ENCODE measurements at regions not wholly inside any gene's neighbourhood (a gene's known extent, or its start where the extent isn't known, plus 50 kb on each side); places are given as distances from the start of the nearest gene placed in this dataset.

DNA sequence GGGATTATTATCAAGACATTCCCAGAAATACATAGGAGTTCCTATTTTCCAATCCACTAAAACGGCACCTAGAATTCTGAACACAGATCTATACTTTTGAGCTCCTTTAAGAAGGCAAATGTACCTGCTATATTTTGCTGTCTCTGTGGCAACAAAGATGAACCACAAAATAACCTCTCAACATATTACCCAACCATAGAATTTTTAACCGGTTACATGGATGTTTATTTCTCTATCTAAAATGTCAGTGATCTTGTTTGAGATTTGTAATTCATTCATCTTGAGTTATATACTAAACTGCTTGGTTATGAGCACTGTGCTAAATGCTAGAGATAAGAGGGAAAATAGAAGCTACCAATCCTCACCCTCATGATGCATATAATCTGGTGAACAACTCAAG, 117.5 kb upstream of the HMGCLL1 start:
- no peak for DNase-seq (ENCODE audit: low spot score)

DNA sequence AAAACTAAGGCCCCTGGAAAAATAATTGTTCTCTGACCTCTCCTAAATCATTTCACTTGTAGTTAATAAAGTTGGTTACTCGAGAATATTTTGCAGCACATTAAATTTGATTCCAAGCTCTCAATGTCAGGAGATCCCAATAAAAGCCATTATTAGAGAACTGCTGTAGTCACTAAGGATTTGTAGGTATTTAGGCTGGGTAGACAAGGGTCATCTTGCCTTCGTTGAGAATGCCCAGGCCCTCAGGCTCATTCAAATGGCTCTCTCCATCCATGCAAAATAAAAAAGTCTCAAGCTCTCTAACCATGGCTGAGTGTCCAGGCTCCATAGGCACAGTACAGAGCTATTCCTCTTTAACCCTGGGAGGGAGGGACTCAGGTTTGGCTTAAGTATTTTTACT, 117.0 kb upstream of the HMGCLL1 start:
- DNase-seq (ENCODE audit: low spot score): no peak

DNA sequence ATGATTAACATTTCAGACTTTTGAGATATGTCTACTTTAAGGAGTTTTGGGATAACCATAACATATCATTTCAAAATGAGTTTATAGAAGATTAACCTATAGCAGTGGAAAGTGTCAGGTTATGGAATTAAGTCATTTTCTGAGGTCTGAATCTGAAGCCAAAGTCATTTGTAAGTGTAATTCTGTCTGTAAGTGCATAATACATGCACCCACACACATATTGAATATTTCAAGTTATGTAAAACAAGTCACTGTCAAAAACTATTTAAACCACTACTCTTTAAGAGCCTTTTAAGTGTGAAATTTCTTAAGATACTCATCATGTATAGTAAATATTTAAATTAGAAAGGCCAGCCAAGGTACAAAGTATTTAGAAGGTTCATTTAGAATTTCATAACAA, 115.8 kb upstream of the HMGCLL1 start:
- no peak for DNase-seq (ENCODE audit: low spot score)

DNA sequence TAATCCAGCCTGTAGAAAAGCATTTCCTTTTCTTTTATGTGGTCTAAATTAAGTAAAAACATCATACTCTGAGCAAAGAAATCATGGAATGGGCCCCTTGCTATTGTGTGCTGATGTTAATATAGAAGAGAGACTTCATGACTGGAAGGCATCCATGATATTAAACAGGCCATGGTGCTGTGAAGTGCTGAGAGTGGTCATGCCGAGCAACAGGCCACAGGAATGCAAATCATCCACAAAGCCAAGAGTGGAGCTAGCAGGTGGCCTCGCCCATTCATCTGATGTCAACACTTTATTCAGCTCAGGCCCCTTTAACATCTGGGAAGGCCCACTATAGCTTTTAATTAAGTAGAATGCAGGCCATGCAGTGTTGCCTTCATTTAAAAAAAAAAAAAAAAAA, 115.2 kb upstream of the HMGCLL1 start:
- DNase-seq (ENCODE audit: low spot score): peak; percentile 78

DNA sequence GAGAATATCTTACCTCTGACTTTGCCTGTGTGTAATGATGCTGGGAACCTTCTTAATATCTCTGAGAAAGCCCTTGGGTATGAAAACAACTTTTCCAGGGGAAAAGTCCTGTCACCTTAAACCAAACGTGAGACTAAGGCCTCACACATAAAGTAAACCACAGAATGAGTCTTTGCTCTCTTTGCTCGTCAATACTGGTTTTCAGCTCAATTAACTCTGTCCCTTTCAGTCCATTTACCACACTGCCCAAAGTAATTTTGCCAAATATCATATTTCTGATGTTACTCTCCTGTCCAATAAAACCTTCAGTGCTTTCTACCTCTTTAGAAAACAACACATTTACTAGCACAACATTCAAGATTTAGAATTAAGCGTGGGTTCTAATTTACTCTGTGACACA, 100.5 kb upstream of the HMGCLL1 start:
- no peak for DNase-seq (ENCODE audit: low spot score)

DNA sequence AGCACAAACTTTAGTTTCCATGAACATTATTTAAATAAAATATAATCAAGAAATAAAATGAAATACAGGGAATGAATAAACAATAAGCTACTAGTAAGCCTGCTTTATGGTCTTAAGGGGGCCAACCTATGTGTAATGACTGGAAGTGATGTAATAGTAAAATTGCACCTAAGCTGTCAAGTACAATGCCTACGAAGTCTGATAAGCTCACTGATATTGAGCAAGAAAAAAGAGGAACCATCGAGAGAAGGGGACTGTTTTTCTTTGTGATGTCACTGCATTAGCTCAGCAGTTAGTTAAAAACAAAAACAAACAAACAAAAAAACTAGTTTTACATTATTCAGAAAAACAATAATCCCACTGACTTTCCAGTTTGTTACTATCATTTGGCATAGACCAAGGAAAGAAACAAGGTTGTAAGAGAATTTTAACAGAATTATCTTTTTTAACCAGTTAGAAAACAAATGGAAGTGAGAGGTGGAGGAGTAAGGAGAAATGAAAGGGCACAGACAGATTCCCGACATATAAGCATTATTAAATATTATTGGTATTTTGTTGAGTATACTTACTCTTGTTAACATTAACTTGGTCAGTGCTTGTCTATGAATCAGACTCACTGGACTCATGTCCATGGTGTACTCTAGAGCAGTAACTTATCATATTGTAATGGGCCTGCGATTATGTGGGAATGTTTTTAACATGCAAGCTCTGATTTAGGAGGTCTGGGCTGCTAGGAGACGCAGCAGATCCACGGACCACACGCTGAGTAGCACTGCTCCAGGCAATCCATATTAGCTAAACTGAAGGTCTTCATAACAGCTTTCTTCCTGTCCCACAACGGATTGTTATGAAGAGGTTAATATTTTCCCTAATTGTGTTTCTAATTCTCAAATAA, 99.6 kb upstream of the HMGCLL1 start:
- no peak for DNase-seq (ENCODE audit: low spot score)

DNA sequence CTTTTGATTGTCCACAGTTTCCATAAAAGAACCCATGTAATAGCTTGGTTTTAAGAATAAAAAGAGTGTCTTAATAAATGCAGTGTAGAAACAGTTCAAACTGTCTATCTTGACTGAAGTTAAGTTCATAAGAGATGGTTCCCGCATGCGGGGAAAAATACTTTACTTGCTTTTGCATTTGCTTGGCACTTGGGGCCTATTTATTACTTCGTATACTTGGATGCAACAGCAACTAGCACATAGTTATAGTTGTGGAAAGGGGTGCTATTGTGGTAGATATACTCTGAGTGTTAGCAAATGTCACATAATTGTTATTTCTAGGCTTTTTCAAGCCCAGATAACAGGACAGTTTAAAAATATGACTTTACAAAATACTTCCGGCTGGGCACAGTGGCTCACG, 97.7 kb upstream of the HMGCLL1 start:
- DNase-seq (ENCODE audit: low spot score): no peak

DNA sequence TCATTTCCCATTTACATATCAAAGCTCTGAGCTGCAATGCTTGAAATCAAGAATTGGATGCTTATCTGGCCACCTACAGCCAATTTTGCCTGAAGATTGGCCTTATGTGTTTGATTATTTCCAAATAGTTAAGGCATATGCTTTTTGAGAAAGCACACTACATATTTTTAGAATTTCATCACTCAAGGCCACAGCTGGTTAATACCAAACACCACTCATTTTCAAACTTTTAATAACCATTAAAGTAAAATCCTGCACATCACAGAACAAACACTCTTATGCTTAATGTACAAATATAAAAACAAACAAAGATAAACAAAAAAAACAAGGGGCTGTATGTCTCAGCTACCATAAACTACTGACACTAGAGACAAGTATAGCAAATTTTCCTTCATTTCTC, 96.9 kb upstream of the HMGCLL1 start:
- DNase-seq (ENCODE audit: low spot score): no peak

DNA sequence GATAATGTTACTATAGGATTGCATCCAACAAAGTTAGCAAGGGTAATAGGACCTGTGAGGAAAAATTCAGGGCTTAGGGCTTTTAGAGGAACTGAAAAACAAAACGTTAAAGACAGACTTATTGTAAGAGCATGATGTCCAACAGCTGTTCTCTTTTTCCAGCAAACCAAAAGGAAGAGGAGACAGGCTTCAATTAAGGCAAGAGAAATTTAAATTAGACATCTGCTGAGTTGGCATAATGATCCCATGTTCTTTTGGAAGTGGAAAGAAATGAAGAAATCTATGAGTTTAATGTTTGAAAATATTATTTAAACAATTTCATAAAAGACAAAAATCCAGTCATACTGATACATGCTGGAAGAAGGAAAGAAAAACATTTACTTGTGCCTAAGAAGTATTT, 95.7 kb upstream of the HMGCLL1 start:
- no peak for DNase-seq (ENCODE audit: low spot score)

DNA sequence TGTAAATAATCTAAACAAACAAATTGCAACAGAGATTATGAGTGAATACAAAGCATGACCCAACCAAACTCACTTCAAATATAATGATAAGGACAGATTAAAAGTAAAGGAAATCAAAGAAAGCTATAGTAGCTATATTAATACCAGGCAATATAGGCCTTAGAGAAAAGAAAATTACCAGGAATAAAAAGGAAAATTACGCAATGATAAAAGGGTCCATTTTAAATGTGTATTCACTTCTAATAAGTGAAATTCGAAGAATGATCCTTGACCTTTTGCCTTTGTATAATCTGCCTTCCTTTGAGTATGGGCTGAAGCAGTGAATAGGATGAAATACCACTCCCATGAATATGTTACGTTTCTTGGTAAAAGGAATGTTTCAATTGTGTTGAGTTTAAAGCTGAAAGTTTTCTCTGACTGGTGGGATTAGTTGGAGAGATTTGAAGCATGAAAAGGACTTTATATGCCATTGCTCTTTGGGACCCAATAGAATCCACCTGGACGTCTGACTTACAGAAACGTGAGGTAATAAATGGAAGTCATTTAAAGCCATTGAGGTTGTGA, 91.9 kb upstream of the HMGCLL1 start:
- no peak for DNase-seq (ENCODE audit: low spot score)

DNA sequence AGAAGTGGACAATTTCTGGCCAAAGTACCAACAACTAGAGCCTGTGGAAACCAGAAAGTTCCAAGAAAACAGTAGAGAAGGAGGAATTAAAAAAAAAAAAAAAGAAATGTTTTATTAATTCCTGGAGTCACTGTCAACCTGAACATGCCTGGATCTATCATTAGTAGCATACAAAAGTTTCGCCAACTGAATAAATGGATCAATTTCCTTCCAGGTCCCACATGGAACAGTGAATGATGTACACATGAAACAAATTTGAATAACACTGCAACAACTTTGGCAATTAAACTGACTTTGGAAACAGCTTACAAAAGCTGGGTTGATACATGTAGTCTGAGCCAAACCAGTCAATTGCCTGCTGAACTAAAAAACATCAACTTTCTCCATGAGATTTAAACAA, 90.0 kb upstream of the HMGCLL1 start:
- DNase-seq (ENCODE audit: low spot score): no peak

DNA sequence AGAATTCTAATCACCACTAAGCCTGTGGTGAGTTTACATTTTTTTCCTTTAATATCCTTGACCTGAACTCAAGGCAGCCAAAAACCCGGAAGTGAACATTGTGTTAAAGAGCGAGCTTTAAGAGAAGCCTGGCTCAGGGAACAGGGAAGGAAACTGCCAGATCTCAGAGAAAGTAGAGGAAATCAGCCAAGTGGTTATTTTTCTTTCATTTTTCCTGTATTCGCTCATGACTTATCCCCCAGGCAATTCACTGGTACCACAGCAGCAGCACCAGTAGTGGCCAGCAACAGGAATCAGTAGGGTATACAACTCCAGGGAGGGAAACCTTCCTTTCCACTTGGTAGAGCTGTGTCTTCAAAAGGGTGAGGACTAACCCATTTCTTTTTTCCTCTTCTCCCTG, 89.6 kb upstream of the HMGCLL1 start:
- DNase-seq (ENCODE audit: low spot score): no peak

DNA sequence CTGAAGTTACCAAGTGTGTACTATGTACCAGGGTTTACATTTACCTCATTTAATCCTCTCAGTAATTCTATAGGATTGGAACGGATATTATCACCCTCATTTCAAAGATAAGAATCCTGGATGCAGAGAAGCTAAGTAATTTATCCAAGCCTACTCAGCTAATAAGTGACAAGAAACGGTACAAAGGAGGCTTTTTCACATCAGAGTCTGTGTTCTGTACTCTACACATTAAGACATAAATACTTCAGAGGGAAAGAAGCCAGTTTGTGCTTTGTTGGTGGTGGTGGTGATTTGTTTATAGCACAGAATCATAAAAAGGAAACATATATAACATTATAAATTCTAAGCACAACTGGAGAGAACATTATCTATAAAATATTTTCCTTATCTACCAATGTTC, 88.3 kb upstream of the HMGCLL1 start:
- DNase-seq (ENCODE audit: low spot score): no peak

DNA sequence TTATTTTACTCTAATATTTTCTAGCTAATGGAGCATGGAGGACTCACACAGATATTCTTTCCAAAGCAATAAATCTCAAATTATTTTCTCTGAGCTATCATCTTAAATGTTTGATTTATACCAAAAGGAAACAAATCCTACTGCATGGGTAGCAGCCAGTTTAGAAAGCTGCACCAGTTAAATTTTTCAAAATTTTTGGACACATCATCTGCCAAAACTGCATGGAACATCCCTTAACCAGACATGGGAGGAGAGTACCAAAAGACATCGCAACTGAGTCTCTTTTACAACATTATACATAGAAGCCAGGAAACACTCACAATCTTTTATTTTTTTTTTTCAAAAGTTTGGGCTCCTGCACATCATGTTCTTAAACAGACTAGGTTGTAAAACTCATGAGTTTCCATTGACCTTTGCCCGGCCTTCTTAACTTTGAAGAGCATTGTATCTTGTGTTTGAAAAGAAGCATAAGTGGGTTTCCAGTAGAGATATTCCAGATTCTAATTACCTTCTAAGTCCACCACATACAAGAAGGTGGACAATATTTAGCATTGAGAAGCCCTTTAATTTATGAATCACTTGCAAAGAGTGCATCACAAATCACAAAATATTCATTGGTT, 87.7 kb upstream of the HMGCLL1 start:
- no peak for DNase-seq (ENCODE audit: low spot score)

DNA sequence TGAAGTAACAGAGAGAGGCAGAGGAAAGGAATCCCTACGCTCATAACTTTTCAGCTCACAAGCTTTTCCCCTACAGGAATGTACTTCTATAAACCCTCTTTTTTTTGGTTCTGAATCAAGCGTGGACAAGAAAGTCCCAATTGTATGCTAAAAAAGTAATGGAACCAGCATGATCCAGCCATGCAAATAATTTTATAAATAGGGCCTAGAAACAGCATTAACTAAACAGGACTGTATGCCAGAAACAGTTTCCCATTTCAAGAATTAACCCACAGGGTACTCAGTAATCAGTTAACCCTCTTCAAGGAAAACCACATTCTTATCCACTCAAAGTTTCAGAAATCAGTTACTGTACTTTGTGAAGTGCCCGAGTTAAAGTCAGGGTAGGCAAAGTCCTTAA, 87.0 kb upstream of the HMGCLL1 start:
- DNase-seq (ENCODE audit: low spot score): no peak

DNA sequence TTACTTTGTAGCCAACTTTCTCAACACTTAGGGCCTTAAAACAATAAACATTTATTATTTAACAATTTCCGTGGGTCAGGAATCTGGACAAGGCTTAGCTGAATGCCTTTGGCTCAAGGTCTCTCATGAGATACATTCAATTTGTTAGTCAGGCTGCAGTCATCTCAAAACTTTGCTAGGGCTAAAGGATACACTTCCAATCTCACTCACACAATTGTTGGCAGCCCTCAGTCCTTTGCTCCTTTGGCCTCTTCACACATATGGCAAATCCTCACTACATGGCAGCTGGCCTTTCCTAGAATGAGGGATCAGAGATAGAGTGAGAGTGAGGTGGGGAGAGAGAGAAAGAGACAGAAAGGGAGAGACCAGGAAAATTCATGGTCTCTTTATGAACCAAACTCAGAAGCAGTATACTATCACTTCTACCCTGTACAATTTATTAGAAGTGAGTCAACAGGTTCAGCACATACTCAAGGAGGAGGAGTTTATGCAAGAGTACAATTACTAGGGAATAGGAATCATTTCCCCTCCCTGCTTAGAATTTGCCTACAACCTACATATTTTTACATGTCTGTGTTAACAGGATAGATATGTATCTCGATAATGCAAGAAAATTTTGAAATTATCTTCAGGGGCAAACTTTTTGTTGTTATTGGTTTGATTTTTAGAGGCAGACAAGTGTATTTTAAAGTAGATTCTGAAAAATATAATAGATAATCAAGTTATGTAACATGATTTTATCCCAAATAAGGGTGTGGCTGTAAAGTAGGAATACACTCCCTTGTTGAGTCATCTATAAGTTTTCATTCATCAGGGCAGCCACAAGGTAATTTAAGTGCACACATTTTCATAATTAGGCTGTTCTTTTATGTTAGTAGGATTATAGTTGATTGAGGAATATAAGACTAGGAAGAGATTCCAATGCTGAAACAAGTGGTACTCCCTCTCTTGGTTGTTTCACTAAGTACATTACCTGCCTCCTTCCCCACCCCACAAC, 85.9 kb upstream of the HMGCLL1 start:
- DNase-seq (ENCODE audit: low spot score): peak; percentile 32

DNA sequence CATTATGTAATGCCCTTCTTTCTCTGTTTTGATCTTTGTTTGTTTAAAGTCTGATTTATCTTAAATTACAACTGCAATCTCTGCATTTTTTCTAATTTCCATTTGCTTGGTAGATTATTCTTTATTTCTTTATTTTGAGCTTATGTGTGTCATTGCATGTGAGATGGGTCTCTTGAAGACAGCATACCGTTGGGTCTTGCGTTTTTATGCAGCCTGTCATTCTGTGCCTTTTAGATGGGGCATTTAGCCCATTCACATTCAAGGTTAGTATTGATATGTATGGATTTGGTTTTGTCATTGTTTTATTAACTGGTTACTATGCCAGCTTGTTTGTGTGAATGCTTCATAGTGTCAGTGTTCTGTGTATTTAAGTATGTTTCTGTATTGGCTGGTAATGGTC, 84.9 kb upstream of the HMGCLL1 start:
- no peak for DNase-seq (ENCODE audit: low spot score)

DNA sequence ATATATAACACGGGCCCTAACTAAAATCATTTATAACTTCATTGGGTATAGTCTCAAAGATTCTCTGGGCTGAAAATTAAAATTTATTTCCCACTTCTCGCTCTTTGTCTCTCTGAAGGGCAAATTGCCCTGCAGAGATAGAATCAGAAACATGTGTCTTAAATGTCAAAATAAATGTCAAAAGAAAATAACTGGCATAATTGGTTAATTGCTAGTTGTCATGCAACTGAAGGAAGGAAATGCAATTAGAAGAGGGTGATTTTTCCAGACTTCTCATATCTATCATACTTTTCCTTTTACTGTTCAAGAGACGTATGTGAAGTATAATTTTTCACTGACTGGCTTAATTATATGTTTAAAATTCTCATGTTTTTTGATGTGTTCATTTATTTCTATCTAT, 80.3 kb upstream of the HMGCLL1 start:
- DNase-seq (ENCODE audit: low spot score): no peak

DNA sequence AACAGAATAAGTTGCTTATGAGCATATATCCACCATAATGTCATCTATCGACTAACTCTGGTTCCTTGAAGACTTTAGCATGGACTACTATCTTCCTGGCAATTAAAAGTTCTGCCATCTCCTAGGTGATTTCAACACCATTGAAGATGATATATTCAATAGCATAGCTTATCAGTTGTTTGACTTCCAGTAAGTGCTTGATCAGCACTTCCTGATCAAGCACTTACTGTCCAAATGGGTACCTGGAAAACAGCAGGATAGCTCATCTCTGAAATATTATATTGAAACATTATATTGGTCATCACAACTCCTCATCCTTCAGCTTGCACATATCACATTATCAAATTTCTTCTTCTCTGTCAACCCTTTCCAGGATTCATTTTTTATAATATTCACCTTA, 75.5 kb upstream of the HMGCLL1 start:
- DNase-seq (ENCODE audit: low spot score): no peak

DNA sequence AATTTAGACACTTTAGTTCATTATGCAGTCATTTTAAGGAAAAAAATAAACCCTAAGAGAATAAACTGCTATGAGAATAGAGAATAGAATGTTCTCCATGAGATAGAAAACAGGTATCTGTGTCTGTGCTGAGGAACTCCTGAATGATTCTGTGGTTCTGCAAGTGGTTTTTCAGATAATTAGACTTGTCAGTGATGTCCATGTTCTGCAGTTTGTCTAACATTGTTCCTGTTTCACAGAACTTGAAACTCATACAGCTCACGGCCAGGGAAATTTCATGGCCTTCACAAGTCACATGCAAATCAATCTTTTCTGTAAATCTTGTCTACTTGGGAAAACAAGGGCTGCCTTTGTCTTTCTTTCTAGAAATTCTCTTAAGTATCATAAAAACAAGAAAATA, 73.4 kb upstream of the HMGCLL1 start:
- no peak for DNase-seq (ENCODE audit: low spot score)

DNA sequence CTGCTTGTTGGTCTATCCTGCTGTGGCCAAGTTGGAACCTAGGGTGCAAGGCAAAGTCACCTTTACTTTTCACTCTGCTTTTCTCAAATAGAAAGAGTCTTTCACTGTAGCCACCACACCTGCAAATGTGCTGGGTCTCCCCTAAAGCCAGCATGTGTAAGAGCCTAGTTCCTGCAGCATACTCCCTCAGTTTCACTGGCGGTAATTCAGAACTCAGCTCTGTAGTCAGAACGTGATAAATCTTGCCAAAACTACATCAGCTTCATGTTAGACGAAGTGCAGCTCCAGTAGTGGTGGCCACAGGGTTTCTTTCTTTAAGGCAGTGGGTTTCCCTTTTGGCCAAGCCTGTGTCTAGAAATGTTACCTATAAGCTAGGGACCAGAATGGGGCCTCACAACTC, 72.0 kb upstream of the HMGCLL1 start:
- no peak for DNase-seq (ENCODE audit: low spot score)

DNA sequence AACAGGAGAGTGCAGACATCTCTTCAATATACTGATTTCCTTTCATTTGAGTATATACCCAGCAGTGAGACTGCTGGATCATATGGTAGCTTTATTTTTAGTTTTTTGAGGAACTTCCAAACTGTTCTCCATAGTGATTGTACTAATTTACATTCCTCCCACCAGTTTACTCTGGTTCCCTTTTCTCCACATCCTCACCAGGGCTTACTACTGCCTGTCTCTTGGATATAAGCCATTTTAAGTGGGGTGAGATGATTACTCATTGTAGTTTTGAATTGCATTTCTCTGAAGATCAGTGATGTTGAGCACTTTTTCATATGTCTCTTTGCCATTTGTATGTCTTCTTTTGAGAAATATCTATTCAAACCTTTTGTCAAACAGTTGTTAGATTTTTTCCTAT, 64.9 kb upstream of the HMGCLL1 start:
- DNase-seq (ENCODE audit: low spot score): no peak

Data from SW480 (cell line).